GM18519 (cell line): ENCODE measurements at regions not wholly inside any gene's neighbourhood (a gene's known extent, or its start where the extent isn't known, plus 50 kb on each side); places are given as distances from the start of the nearest gene placed in this dataset.
"Not testable (repeated sequence)": the region's sequence is repeated elsewhere in the genome, so short reads cannot be mapped to it uniquely, and the experiment has no call there.

Experiments used
- ATAC-seq: cut with Tn5 transposase; IDR thresholded peaks from one replicate; pipeline ENCODE4 v1.9.1; 2021; ENCODE audit warnings: mild to moderate bottlenecking, moderate library complexity; ENCODE audit not compliant: unreplicated experiment, low FRiP score

DNA sequence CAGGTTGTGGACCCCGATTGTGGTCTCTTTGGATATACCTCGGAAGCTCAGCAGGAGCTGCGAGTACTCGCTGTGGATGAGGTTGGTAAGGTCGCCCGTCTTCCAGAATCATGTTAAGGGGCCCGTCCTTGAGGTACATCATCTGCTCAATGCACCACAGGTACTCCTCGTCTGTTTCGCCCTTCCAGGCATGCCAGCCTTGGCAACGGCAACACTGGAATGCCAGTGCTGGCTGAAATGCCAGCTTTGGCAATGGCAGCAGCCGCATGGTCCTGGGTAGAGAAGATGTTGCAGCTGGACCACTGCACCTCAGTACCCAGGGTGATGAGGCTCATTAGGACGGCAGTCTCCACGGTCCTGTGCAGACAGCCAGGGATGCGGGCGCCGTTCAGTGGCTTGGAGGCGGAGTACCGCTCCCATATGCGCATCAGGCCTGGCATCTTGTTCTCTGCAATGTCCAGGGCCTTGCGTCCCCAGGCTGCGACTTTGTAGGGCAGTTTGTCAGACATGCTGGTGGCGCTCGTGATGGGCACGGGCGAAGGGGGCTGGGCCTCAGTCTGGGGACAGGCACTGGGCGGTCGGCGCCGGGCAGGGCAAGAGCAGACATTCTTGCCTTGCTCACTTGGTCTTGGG lies 122.2 kb upstream of the NXPH2 start:
- ATAC-seq, result no peak

DNA sequence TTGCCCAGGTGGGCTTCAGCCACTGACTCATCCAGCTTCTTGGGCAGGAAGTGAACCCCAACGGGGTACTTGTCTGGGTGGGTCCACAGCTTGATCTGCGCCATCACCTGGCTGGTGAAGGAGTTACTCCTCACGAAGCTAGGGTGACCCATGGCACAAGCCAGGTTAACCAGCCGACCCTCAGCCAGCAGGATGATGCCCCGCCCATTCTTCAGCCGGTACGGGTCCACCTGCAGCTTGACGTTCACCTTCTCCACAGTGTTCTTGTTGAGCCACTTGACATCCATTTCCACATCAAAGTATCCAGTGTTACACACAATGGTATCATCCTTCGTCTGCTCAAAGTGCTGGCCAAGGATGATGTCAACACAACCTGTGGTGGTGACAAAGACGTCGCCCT lies 121.3 kb upstream of the NXPH2 start:
- no peak for ATAC-seq

DNA sequence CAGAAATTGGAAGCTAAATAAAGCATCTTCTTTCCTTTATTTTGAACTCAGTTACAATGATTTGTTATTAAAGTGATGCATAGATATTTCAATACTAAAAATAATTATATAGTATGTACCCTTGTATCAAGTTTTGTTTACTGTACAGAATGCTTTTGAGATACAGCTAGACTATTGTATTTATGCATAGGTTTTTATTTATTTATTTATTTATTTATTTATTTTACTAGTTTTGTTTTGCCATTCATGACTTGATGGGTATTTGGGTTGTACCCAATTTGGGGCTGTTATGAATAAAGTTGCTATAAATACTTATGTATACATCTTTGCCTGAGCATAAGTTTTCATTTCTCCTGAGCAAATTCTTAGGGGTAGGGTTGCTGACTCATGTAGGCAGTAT lies 118.7 kb upstream of the NXPH2 start:
- ATAC-seq, result no peak

DNA sequence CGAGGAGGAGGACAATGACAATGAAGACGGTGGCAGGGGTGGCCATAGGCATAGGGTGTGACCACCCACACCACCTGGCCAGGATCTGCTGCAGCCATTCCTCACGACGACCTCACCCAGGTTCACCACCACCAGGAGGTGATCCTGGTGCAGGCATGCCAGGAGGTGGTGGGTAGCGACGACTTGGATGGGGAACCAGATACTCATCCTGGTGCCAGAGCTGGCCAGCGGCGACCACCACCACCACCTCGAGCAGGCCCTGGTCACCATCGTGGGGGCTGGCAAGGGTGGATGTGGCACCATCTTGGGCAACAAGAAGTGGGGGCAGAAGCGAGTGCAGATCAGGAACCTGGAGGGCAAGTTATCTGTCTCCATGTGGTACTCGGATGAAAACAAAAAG lies 117.1 kb upstream of the NXPH2 start:
- ATAC-seq, result no peak

DNA sequence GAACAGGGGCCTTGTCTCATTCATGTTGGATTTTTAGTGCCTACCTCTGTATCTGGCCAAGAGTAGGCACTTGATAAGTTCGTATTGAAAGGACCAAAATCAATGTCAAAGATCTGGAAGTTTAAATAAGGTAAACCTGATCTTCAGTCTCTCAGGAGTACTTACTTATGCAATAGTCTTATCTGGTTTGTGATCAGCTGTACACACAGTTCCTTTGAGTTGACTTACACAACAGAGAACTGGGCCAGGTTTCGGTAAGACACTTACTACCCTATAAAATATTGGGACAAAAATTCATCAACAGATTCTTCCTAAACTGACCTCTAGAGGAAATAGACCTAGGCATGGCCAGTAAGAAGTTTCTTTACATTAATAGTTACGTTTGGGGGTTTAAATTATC lies 113.6 kb upstream of the NXPH2 start:
- no peak for ATAC-seq

DNA sequence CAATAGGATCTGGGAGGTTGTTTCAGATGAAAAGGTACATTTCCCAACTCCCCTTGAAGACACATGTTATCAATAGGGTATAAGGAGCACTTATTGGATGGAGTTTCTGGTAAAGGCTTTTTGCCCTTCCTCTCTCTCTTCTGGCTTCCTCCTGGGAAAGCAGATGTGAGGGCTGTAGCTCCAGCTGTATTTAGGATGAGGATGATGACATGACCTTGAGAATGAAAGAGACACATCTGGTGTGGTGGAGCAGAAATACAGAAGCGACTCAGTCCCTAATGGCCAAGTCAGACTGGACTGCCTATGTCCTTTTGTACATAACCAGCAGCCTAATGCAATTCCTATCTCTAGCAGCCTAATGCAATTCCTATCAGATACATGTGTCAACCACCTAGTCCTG lies 100.9 kb upstream of the NXPH2 start:
- ATAC-seq, result no peak

DNA sequence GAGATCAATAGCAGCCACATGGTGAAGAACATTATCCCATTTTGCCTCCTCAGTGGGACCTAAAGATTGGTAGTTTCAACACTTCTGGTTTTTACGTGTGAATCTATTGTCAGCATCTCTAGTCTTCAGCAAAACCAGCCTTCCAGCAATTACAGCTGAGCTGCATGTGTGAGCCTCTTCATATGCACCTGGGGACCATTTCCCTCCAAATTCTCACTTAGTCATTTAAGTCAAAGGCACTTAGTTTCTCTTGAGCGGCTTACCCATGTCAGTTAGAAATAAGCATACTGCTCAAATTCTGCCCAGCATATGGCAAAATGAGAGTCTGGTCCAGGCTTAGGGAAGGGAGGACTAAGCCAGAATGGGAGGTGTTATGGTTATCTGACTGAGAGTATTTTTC lies 99.7 kb upstream of the NXPH2 start:
- ATAC-seq, result no peak

DNA sequence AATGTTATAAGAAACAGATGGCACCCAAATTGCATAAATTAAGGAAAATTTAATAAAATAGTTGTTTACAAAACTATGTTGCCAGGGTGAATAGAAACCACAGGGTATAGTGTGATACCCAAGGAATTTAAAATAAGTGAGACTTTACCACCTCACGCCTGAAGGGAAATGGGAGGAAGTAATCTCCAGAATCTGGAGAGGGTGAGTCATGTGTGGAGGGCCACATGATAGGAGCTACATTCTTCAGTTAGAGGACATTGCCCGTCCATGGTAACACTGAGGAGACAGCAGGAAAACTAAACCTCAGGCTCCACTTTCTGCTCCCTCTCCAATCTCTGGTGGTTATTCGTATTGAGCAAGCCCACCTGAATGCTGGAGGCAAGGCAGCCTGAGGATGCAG lies 97.2 kb upstream of the NXPH2 start:
- no peak for ATAC-seq

DNA sequence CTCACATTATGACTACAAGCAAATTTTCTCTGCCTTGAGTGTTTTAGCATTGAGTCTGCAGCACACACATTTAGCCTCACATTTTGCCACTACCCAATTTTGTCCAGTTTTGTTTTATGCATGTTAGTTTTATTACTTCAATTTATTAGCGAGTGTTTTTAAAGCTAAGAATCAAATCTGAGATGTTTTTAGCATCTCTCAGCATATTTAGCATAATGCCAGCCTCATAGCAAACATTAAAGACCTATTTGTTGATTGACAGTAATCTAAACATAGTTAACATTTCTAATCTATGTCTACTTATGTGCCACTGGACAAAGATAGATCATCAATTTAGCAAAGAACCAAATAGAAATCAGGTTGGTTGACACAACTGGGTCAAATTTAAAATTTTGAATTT lies 94.1 kb upstream of the NXPH2 start:
- no peak for ATAC-seq

DNA sequence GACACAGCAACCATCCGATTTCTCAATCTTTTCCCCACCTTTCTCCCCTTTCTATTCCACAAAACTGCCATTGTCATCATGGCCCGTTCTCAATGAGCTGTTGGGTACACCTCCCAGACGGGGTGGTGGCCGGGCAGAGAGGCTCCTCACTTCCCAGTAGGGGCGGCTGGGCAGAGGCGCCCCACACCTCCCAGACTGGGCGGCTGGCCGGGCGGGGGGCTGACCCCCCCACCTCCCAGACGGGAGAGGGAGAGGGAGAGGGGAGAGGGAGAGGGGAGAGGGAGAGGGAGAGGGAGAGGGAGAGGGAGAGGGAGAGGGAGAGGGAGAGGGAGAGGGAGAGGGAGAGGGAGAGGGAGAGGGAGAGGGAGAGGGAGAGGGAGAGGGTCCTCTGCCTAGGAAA lies 91.9 kb upstream of the NXPH2 start:
- ATAC-seq, result not testable (repeated sequence)

DNA sequence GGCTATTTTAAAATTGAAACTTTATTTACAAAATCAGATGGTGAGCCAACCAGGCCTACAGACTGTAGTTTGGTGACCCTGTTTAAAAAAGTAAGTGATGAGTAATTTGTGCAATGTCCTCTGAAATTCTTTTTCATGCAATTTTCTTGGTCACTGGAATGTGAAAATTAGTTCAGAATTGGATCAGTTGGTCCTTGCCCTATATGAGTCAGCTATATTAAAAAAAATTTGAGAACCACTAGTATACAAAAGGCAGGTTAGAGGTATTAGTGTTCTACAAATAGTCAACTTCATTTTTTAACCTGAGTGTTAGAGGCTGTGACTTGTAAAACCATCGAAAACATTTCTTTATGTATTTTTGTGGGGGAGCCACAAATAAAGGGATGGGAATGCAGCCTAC lies 91.1 kb upstream of the NXPH2 start:
- ATAC-seq, result no peak

DNA sequence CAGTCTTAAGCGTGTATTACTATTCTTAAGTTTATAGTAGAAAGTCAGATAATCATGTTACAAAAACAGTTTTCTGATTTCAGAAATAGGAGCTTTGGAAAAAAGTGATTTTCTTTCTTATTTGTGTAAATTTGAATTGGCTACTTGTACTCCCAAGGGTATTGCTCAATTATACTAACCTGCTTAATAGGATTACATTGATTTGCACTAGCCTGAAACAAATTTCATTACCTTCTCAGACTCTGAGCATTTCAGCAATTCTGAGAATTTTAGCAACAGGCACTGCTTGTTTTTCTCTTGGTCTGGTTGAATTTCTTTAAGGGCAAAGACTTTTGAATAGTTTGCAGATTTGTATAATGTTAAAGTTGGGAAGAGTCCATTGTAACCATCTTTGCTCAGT lies 87.2 kb upstream of the NXPH2 start:
- ATAC-seq, result no peak

DNA sequence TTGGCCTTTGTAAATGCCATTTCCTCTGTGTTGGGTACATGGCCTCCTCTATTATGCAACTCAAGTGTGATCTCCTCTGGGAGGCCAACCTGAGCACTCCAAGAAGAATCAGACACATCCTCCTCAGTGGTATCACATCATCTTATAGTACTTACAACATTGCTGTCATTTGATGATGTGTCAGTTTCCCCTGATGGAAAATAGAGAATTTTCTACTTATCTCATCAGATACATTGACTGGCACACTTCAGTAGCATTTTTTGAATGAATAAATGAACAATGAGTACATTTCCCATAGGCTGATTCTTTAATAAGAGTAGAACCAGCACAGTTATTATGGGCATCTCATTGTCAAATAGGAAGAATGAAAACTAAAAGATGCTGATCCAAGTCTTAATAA lies 86.6 kb upstream of the NXPH2 start:
- ATAC-seq, result no peak

DNA sequence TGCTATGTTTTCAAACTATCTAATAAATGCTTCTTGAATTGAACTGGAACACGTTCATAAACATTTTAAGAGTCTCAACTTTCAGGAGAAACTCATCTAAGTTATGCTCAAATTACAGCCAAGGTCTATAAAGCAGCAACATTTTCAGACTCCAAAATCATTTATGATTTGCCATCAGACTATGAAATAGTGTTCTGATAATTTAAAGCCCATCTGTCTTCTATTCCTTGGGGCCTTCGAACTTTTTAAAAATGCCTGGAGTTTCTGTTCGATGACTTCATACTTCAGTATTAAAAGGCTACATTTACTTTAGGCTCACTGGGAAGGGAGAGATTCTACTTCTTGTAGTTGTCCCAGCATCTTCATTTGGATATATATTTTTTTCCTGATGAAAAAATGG lies 73.6 kb upstream of the NXPH2 start:
- ATAC-seq, result no peak

DNA sequence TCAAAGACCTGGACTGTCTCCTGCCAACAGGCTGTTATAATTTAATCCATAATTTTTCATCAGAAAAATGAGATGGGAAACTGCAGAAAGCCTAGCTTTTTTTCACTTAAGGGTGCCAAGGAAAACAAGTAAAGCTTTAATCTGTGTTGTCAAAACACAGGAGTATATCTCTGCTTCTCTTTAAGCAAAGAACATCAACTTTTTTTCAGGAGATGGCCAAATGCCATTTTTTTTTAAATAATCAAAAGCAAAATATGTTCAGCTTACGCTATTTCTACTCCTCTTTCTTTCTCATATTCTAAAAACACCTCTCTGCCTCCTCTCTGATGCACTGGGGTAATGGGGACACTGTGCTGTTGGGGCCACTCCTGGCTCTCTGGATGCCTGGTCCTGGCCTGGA lies 73.1 kb upstream of the NXPH2 start:
- ATAC-seq, result no peak

DNA sequence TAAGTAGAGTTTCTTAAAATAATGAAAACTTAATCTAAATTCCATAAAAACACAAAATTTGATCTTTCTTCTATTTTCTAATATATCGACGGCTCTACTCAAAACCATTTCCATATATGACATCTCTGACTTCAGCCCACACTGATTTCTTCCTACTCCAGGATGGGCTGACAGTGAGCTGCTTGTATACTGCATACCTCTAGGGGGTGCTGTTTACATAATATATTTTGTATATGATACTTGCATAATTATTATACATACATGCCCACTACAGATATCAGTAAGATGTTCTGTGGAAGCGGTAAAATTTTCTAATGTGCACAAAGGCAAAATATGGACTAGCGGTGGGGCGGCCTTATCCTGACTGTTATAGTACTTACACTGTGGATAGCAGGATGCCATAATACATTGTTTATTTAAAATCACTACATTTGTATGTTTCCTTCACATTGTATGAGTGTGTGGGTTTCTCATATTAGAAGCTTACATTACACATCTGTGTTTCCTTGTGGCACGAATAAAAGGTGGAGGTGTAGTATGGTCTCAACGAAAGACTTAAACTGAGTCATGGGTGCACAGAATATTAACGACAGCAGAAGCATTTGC lies 66.1 kb upstream of the NXPH2 start:
- peak; percentile 90 for ATAC-seq

DNA sequence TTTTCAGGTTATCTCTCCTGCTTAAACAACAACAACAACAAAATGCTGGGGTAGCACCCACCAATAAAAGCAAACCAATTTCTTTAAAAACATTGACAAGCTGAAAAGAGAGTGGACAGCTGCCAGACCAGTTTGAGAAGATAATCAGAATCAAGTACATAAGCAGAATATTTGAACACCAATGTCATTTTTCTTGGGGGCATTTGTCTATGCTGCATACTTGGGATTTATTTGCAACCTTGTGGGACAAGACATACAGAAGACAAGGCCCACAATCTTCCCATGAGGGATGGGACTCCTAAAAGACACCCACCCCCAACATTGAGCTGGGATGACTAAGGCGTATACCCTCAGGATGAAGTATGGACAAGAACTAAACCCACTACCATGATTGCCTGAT lies 62.2 kb upstream of the NXPH2 start:
- ATAC-seq, result no peak

DNA sequence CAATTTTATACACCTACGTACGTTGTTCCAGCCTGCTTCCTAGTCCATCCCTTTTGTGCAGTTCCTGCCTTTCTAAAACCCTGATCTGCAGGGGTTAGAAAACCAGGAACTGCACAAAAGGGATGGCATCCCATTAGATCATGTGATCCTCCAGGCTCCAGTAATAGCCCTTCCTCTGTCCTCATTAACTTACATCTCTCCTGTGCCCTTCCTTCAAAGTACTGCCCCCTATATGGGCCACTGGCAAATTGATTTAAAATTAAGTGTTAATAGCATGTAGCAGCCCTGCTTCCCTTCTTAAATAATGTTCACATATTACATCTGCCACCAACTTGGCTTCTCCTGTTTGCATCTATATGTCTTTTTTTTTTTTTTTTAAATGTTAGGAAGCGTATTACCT lies 61.3 kb upstream of the NXPH2 start:
- no peak for ATAC-seq

DNA sequence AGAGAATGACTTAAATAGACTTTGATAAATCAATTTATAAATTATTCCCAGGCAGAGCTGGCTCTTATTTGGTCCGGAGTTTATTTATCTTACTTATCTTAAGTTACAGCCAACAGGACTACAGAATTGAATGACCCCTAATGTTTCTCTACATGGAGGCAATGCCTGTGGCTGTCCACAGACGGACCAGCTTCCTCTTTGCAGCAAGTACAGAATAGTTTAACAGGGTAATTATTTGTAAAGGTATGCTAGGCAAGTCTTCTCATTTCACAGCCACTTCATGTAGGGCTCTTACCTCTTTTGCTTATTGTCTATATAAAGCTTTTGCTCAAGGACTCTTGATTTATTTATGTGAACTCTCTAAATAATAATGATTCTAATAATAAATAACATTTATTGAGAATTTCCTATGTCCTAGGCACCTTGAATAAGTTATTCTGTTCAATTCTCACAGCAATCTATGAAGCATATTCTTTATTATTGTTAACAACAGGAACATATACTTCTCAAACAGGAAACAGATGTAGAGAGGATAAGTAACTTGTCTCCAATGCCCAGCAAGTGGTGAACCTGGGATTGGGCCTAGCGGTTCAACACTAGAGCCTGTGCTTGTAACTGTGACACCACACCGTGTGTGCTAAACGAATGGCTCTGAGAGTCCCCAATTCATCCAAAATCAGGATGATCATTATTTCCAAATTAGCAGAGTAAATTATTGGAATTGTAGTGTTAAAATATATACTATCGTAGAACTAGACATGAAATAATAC lies 58.8 kb upstream of the NXPH2 start:
- no peak for ATAC-seq

DNA sequence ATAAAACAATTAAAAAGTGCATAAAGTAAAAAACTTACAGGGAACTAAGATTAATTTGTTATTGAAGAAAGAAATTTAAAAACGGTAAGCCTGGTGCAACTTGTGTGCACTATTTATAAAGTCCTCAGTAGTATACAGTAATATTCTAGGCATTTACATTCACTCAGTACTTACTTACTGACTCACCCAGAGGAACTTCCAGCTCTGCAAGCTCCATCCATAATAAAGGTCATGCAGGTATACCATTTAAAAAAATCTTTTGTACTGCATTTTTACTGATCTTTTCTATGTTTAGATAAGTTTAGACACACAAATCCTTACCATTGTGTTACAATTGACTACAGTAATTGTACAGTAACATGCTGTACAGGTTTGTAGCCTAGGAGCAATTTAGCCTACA lies 51.5 kb upstream of the NXPH2 start:
- no peak for ATAC-seq

DNA sequence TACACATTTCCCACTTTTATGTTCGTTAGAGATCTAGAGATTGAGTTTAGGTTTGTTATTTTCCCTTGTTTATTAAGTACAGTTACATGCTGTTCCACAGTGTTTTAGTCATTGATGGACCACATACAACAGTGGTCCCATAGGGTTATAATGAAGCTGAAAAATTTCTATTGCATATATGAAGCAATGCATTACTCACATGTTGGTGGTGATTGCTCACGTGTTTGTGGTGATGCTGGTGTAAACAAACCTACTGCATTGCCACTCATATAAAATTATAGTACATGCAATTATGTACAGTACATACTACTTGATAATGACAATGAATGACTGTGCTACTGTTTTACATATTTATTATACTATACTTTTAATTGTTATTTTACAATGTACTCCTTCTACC lies 51.0 kb upstream of the NXPH2 start:
- ATAC-seq, result no peak

DNA sequence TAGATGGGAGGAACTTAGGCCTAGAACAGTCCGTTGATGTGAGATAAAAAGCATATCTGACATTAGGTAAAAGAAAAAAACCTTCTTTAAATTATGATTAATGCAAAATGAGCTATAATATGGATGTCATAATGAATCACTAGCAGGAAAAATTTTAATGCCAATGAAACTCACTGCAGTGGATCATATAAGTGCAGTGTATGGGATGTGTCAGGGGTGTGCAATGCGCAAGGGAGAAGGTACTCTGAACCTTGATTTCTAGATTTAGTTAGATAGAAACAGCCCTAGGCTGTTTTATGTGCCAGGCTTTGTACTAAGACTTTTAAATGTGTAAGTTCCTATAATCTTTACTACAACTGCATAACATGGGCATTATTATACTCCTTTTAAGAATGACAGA lies 50.4 kb upstream of the NXPH2 start:
- no peak for ATAC-seq
